ENCODE measurements at regions not wholly inside any gene's neighbourhood (a gene's known extent, or its start where the extent isn't known, plus 50 kb on each side); places are given as distances from the start of the nearest gene placed in this dataset.

GRCh38 chr7:88638583-88638982 is 120.9 kb upstream of the ZNF804B start:
- TF ChIP-seq POLR2A (IDR thresholded peaks at IDR 0.05), result no peak
- TF ChIP-seq CTCF (IDR thresholded peaks at IDR 0.05), result no peak

Data from tibial nerve (tissue), 3 donors.